Right atrium auricular region (tissue), 2 donors: ENCODE measurements at regions not wholly inside any gene's neighbourhood (a gene's known extent, or its start where the extent isn't known, plus 50 kb on each side); places are given as distances from the start of the nearest gene placed in this dataset.
"Not testable (repeated sequence)": the region's sequence is repeated elsewhere in the genome, so short reads cannot be mapped to it uniquely, and the experiment has no call there.

Experiments
- DNase-seq: peaks from one replicate; pipeline ENCODE4 v3.0.0-alpha.2; 2019; ENCODE audit warnings: low spot score
- H3K27ac ChIP-seq, 2 donors: fragments of 200-600 bp; sonication (generic); 1 replicate in 1 of 2; 2 replicates in 1 of 2; pipeline ENCODE4 v1.5.1; 2016 to 2019
- H3K27me3 ChIP-seq, 2 donors: fragments of 200-600 bp; sonication (generic); one replicate each; pipeline versions ENCODE4 v1.5.1 to v1.6.0; 2017 to 2019
- H3K36me3 ChIP-seq: fragments of 200-600 bp; sonication (generic); one replicate; pipeline ENCODE4 v1.5.1; 2016
- H3K4me1 ChIP-seq, 2 donors: fragments of 200-600 bp; sonication (generic); one replicate each; pipeline versions ENCODE4 v1.5.1 to v1.6.0; 2017 to 2019
- H3K4me3 ChIP-seq, 2 donors: fragments of 200-600 bp; sonication (generic); 1 replicate in 1 of 2; 2 replicates in 1 of 2; pipeline ENCODE4 v1.5.1; 2017 to 2019; ENCODE audit warnings: mild to moderate bottlenecking in 1 of 2, moderate library complexity in 1 of 2
- H3K9me3 ChIP-seq, 2 donors: fragments of 200-600 bp; sonication (generic); one replicate each; pipeline ENCODE4 v1.5.1; 2019
- TF ChIP-seq, protein P1 (sequence below), 2 donors: fragments of 200-600 bp; sonication (generic); IDR thresholded peaks; one replicate each; pipeline ENCODE4 v1.5.1; 2019; ENCODE audit warnings: antibody characterized with exemption in 2 of 2

DNA sequence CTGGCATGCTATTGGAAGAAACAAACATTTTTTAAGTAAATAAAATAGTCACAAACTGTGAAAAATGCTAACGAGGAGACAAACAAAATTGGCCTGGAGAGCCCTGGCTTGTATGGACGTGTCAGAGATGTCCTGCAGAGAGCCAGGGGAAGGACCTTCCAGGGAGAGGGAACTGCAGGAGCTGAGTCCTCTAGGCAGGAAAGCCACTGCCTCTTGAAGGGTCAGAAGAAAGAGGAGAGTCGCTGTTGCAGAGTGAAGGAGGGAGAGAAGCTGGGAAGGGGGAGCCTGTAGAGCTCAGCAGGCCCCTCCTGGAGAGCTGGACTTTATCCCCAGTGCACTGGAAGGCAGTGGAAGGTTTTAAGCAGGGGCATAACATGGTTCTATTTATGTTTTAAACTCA lies 80.3 kb upstream of the PWP1 start:
- Histone ChIP-seq H3K36me3 (no peaks in the 10 kb centered on the region), H3K27me3 (no peaks in the 10 kb centered on the region), H3K4me1 (no peaks in the 10 kb centered on the region), H3K27ac (no peak overlapping the region), H3K9me3 (no peaks in the 10 kb centered on the region), H3K4me3 (no peak overlapping the region)
- no peak for DNase-seq
- TF ChIP-seq, protein P1, sequence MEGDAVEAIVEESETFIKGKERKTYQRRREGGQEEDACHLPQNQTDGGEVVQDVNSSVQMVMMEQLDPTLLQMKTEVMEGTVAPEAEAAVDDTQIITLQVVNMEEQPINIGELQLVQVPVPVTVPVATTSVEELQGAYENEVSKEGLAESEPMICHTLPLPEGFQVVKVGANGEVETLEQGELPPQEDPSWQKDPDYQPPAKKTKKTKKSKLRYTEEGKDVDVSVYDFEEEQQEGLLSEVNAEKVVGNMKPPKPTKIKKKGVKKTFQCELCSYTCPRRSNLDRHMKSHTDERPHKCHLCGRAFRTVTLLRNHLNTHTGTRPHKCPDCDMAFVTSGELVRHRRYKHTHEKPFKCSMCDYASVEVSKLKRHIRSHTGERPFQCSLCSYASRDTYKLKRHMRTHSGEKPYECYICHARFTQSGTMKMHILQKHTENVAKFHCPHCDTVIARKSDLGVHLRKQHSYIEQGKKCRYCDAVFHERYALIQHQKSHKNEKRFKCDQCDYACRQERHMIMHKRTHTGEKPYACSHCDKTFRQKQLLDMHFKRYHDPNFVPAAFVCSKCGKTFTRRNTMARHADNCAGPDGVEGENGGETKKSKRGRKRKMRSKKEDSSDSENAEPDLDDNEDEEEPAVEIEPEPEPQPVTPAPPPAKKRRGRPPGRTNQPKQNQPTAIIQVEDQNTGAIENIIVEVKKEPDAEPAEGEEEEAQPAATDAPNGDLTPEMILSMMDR (IDR thresholded peaks at IDR 0.05) = no peak

DNA sequence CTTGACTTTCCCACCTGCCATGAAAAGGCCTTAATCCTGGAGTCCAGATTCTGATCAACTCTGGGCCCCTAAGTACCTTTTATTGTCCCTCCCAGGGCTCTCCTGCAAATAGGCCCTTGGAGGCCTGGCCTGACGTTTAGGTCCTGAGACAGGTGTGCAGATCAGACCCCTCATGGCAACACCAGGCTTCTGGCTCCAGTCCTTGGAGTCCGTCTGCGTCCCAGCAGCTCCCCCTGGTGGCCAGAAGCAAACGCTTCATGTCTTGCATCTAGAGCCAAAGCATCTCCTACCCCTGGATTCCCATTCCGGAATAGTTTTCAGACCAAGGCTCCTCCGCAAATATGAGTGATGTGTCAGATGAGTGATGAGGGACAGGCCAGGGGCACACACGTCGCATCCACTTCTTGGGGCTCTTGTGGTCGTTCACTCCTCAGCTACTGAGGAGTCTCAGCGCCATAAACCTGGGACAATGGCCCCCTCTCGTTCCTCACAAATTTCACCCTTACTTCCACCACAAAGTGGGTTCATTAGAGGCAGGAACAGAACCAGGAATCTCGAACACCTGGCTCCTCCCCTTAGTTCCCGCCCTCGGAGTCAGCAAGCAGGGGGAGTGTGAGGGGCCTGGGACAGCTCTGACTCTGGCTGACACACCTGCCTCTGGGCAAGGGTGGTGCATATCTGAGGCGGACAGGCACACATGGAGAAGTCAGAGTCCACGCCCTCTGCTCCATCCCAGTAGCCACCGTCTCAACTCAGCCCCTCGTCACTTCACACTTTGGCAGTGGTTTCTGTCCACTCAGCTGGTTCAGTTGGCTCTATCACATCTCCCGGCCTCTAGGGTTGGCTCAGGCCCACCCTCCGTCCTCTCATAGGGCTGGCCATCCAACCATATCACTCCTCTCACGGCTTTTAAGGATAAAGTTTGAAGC lies 77.9 kb upstream of the PWP1 start:
- Histone ChIP-seq H3K36me3 (no peaks in the 10 kb centered on the region), H3K4me1 (no peaks in the 10 kb centered on the region), H3K9me3 (no peaks in the 10 kb centered on the region), H3K4me3 (no peak overlapping the region), H3K27ac (no peak overlapping the region), H3K27me3 (no peaks in the 10 kb centered on the region)
- DNase-seq = peak; percentile 74
- TF ChIP-seq, protein P1 (IDR thresholded peaks at IDR 0.05) = peak; percentile 77 to 98

DNA sequence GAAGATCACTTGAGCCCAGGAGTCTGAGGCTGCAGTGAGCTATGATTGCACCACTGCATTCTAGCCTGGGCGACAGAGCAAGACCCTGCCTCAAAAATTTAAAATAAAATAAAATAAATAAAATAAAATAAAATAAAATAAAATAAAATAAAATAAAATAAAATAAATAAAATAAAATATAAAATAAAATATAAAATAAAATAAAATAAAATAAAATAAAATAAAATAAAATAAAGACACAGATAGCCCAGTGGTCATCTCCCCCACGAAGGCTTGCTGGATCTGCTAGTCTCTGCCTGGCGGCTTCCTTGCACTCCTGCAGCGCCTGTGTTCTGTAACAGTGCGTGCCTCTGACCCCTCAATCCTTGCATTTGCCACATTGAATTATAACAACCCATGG lies 76.8 kb upstream of the PWP1 start:
- not testable (repeated sequence) for H3K9me3 ChIP-seq, H3K4me3 ChIP-seq, H3K27me3 ChIP-seq, H3K27ac ChIP-seq, DNase-seq, H3K4me1 ChIP-seq, H3K36me3 ChIP-seq

DNA sequence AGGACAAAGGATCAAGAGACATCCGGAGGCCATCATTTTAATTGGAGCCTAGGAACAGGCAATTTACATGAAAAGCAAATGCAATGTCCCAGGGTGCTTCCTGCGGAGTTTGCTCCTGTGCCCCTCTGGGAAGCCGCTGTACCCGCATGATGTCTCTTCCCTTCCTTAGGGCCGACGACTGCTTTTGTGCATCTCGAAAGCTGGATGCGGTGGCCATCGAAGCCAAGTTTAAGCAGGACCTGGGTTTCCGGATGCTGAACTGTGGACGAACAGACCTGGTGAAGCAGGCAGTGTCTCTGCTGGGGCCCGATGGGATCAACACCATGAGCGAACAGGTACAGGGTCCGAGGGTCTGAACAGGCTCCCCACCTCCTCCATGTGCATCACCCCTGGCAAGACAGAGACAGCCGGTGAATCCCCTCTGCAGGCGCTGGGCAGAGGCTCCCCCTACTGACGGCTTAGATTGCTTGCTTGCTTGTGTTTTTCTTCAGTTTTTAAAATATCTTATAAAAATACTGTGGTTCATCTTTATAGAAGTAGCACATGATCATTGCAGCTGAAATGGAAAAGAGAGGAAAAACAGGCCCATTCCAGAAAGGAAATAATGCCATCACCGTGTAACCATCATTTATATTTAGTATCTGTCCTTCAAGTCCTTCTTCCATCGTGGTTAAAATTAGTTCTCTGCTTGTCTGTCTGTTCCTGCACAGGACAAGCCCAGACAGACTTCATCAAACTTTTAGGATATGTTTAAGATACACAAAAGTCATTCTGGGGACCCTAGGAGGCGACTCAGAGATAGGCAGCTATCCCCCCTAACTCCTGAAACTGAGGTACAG lies 75.4 kb upstream of the PWP1 start:
- H3K9me3 ChIP-seq = no peaks in the 10 kb centered on the region
- no peaks in the 10 kb centered on the region for H3K27me3 ChIP-seq

DNA sequence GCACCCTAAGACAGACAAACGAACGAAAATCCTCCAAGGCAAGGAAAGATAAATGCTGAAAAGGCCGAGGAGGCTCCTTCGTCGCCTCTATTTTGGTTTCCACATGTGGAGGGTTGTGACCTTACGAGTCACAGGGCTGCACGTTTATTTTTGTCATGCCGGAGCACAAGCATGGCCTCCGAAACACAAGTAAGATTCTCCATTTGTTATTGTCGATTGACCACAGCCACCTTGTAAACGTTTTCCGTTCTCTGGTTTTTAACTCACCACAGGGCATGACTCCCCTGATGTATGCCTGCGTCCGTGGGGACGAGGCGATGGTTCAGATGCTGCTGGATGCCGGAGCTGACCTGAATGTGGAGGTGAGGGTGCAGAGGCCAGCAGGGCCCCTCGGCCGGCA lies 73.1 kb upstream of the PWP1 start:
- Histone ChIP-seq H3K27ac (no peak overlapping the region), H3K27me3 (no peaks in the 10 kb centered on the region)
- TF ChIP-seq, protein P1 (IDR thresholded peaks at IDR 0.05) = no peak

More for the DNA sequence above, 75.4 kb upstream of the PWP1 start:
- no peaks in the 10 kb centered on the region for H3K36me3 ChIP-seq
- TF ChIP-seq, protein P1 (IDR thresholded peaks at IDR 0.05) = peak; percentile 30 to 71
- no peak overlapping the region for H3K27ac ChIP-seq
- H3K4me1 ChIP-seq = no peaks in the 10 kb centered on the region
- no peak overlapping the region for H3K4me3 ChIP-seq
- DNase-seq = no peak

DNA sequence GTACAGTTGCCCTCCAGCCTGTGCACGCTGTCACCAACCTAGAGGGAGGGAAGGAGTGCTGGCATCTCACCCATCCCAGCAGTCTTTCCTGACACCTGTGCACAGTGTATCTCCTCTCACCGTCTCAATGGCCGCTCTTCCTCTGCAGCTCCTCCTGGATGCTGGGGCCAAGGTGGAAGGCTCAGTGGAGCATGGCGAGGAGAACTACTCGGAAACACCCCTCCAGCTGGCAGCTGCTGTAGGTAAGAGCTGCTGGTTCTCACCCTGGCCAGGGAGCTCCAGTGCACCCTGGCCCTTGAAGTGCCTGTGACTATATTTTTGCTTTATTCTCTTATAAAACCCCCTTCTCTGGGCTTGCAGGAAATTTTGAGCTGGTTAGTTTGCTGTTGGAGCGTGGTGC lies 68.7 kb upstream of the PWP1 start:
- DNase-seq = no peak
- H3K27me3 ChIP-seq = no peaks in the 10 kb centered on the region
- TF ChIP-seq, protein P1 (IDR thresholded peaks at IDR 0.05) = no peak

More for the DNA sequence above, 73.1 kb upstream of the PWP1 start:
- Histone ChIP-seq H3K9me3 (no peaks in the 10 kb centered on the region), H3K36me3 (no peaks in the 10 kb centered on the region), H3K4me3 (no peak overlapping the region), H3K4me1 (no peaks in the 10 kb centered on the region)
- DNase-seq = no peak

More for the DNA sequence above, 68.7 kb upstream of the PWP1 start:
- no peak overlapping the region for H3K4me3 ChIP-seq
- no peaks in the 10 kb centered on the region for H3K4me1 ChIP-seq
- no peak overlapping the region for H3K27ac ChIP-seq
- H3K36me3 ChIP-seq = no peaks in the 10 kb centered on the region
- H3K9me3 ChIP-seq = no peaks in the 10 kb centered on the region
